ENCODE measurements at regions not wholly inside any gene's neighbourhood (a gene's known extent, or its start where the extent isn't known, plus 50 kb on each side); places are given as distances from the start of the nearest gene placed in this dataset.
A peak's percentile ranks its signal among the peaks of the same experiment; 100 is the strongest.

GRCh38 chr11:121877152-121877551, 238.9 kb downstream of the BLID start:
- no peak for DNase-seq (ENCODE audit: low spot score in 2 of 2, unreplicated experiment in 2 of 2)
- H3K36me3 Mint-ChIP-seq: no peaks in the 10 kb centered on the region
- no peaks in the 10 kb centered on the region for H3K9me3 Mint-ChIP-seq
- no peak overlapping the region for H3K27ac Mint-ChIP-seq
- H3K4me3 Mint-ChIP-seq: no peak overlapping the region
- no peak for TF ChIP-seq CTCF (IDR thresholded peaks at IDR 0.05; ENCODE audit: unreplicated experiment)
- peaks cover 2% of the 10 kb centered on the region for H3K4me1 Mint-ChIP-seq
- no peaks in the 10 kb centered on the region for H3K27me3 Mint-ChIP-seq (ENCODE audit: low read depth)

GRCh38 chr11:121873766-121874165, 242.2 kb downstream of the BLID start:
- H3K36me3 Mint-ChIP-seq: no peaks in the 10 kb centered on the region
- H3K27me3 Mint-ChIP-seq (ENCODE audit: low read depth): no peaks in the 10 kb centered on the region
- TF ChIP-seq CTCF (IDR thresholded peaks at IDR 0.05; ENCODE audit: unreplicated experiment): no peak
- H3K4me3 Mint-ChIP-seq: no peak overlapping the region
- H3K9me3 Mint-ChIP-seq: no peaks in the 10 kb centered on the region
- peaks cover 12% of the 10 kb centered on the region for H3K4me1 Mint-ChIP-seq
- H3K27ac Mint-ChIP-seq: no peak overlapping the region
- no peak for DNase-seq (ENCODE audit: low spot score in 2 of 2, unreplicated experiment in 2 of 2)

- DNase-seq (ENCODE audit: low spot score in 2 of 2, unreplicated experiment in 2 of 2): no peak
- Mint-ChIP-seq H3K27ac (no peak overlapping the region), H3K36me3 (no peaks in the 10 kb centered on the region), H3K9me3 (no peaks in the 10 kb centered on the region), H3K4me3 (no peak overlapping the region), H3K27me3 (ENCODE audit: low read depth) (no peaks in the 10 kb centered on the region), H3K4me1 (peaks cover 12% of the 10 kb centered on the region)
- TF ChIP-seq CTCF (IDR thresholded peaks at IDR 0.05; ENCODE audit: unreplicated experiment): no peak
These were observed 243.7 kb downstream of the BLID start for GRCh38 chr11:121872356-121872755.

GRCh38 chr11:121870206-121871045, 245.6 kb downstream of the BLID start:
- no peaks in the 10 kb centered on the region for H3K27me3 Mint-ChIP-seq (ENCODE audit: low read depth)
- peaks cover 2% of the 10 kb centered on the region for H3K9me3 Mint-ChIP-seq
- peaks cover 12% of the 10 kb centered on the region for H3K4me1 Mint-ChIP-seq

GRCh38 chr11:121869478-121869877, 246.5 kb downstream of the BLID start:
- H3K4me1 Mint-ChIP-seq: peaks cover 12% of the 10 kb centered on the region
- no peak for DNase-seq (ENCODE audit: low spot score in 2 of 2, unreplicated experiment in 2 of 2)
- peaks cover 2% of the 10 kb centered on the region for H3K36me3 Mint-ChIP-seq
- H3K27ac Mint-ChIP-seq: no peak overlapping the region
- no peak for TF ChIP-seq CTCF (IDR thresholded peaks at IDR 0.05; ENCODE audit: unreplicated experiment)
- no peak overlapping the region for H3K4me3 Mint-ChIP-seq
- H3K27me3 Mint-ChIP-seq (ENCODE audit: low read depth): no peaks in the 10 kb centered on the region
- H3K9me3 Mint-ChIP-seq: peaks cover 7% of the 10 kb centered on the region

More at GRCh38 chr11:121870206-121871045, 245.6 kb downstream of the BLID start:
- TF ChIP-seq CTCF (IDR thresholded peaks at IDR 0.05; ENCODE audit: unreplicated experiment): peak; percentile 14
- Mint-ChIP-seq H3K27ac (no peak overlapping the region), H3K4me3 (no peak overlapping the region), H3K36me3 (peaks cover under 1% of the 10 kb centered on the region)
- no peak for DNase-seq (ENCODE audit: low spot score in 2 of 2, unreplicated experiment in 2 of 2)

Measured in mesothelial cell of epicardium (in vitro differentiated cells).